ENCODE measurements at regions not wholly inside any gene's neighbourhood (a gene's known extent, or its start where the extent isn't known, plus 50 kb on each side); places are given as distances from the start of the nearest gene placed in this dataset.

DNA sequence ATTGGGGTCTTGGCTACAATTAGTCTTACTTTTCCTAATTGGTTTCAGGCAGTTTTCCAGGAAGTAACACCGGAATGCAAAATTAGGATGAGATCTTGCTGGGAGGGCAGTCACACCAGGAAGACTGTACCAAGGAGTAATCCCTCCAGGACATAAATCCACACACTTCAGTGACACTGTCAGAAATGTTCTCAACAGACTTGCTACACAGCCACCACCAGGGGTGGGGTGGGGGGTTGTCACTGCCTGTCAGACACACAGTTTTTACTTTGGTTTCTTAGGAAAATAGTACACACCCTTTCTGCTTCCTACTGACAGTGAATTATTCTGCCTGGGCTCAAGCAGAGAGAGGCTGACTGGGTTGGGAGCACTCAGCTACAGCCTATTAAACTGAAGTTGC is 102.9 kb upstream of the CCDC196 start:
- Histone ChIP-seq H3K4me2 (no peak overlapping the region), H4K20me1 (ENCODE audit: insufficient read depth) (no peaks in the 10 kb centered on the region), H3K27ac (ENCODE audit: low read depth in 2 of 2, low read length in 1 of 2) (no peak overlapping the region), H3K36me3 (replicated peaks in 1 of 2; ENCODE audit: control insufficient read depth in 1 of 2, insufficient read depth in 2 of 2, low read length in 1 of 2) (no peaks in the 10 kb centered on the region), H3K4me3 (ENCODE audit: low read depth in 2 of 2, low read length in 1 of 2) (no peak overlapping the region), H3F3A (replicated peaks; ENCODE audit: insufficient read depth) (no peaks in the 10 kb centered on the region), H3K27me3 (ENCODE audit: insufficient read depth) (no peaks in the 10 kb centered on the region), H2AFZ (ENCODE audit: low read depth) (no peak overlapping the region), H3K9ac (no peak overlapping the region), H3K4me1 (ENCODE audit: control insufficient read depth in 1 of 2, insufficient read depth in 2 of 2, low read depth in 1 of 2, low read length in 1 of 2) (peaks cover 0 to 7% of the 10 kb centered on the region in 2 experiments; a peak in 1 of 4 replicates), H3K9me3 (no peaks in the 10 kb centered on the region), H3K9me2 (no peaks in the 10 kb centered on the region), H3K79me2 (ENCODE audit: insufficient read depth) (no peaks in the 10 kb centered on the region)
- no peak for TF ChIP-seq ELF1 (IDR thresholded peaks at IDR 0.05)
- no peak for TF ChIP-seq RCOR1 (IDR thresholded peaks at IDR 0.05; ENCODE audit: low read length)
- TF ChIP-seq RXRA (IDR thresholded peaks at IDR 0.05; ENCODE audit: borderline replicate concordance, low read depth) = no peak
- no peak for TF ChIP-seq SIN3A (IDR thresholded peaks at IDR 0.05; ENCODE audit: borderline replicate concordance, low read depth, low read length)
- TF ChIP-seq TAF1 (IDR thresholded peaks at IDR 0.05; ENCODE audit: borderline replicate concordance, low read depth, low read length) = no peak
- no peak for TF ChIP-seq MXI1 (IDR thresholded peaks at IDR 0.05; ENCODE audit: low read depth, low read length)
- TF ChIP-seq GATA2 (CRISPR knock-in tag; IDR thresholded peaks at IDR 0.05) = no peak
- TF ChIP-seq, protein P1, sequence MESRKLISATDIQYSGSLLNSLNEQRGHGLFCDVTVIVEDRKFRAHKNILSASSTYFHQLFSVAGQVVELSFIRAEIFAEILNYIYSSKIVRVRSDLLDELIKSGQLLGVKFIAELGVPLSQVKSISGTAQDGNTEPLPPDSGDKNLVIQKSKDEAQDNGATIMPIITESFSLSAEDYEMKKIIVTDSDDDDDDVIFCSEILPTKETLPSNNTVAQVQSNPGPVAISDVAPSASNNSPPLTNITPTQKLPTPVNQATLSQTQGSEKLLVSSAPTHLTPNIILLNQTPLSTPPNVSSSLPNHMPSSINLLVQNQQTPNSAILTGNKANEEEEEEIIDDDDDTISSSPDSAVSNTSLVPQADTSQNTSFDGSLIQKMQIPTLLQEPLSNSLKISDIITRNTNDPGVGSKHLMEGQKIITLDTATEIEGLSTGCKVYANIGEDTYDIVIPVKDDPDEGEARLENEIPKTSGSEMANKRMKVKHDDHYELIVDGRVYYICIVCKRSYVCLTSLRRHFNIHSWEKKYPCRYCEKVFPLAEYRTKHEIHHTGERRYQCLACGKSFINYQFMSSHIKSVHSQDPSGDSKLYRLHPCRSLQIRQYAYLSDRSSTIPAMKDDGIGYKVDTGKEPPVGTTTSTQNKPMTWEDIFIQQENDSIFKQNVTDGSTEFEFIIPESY (IDR thresholded peaks at IDR 0.05; ENCODE audit: borderline replicate concordance, low read depth) = no peak
- TF ChIP-seq POLR2AphosphoS5 (IDR thresholded peaks at IDR 0.05; ENCODE audit: low read depth, low read length) = no peak
- TF ChIP-seq MEF2A (IDR thresholded peaks at IDR 0.05; ENCODE audit: borderline replicate concordance, low read depth) = no peak
- TF ChIP-seq, protein P2, sequence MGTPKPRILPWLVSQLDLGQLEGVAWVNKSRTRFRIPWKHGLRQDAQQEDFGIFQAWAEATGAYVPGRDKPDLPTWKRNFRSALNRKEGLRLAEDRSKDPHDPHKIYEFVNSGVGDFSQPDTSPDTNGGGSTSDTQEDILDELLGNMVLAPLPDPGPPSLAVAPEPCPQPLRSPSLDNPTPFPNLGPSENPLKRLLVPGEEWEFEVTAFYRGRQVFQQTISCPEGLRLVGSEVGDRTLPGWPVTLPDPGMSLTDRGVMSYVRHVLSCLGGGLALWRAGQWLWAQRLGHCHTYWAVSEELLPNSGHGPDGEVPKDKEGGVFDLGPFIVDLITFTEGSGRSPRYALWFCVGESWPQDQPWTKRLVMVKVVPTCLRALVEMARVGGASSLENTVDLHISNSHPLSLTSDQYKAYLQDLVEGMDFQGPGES (IDR thresholded peaks at IDR 0.05; ENCODE audit: low read depth, low read length) = no peak
- CTCF ChIA-PET = interaction anchor here (1.1 kb wide), 1 partner anchor 24 kb away, joined by 3 read pairs; no protein-coding TSS in a partner anchor
- no peak for DNase-seq
- POLR2A ChIA-PET = no interaction called here
- WGBS (ENCODE audit: low lambda C conversion rate) = 38% methylated on average over 1 of the region's 1 CpG

DNA sequence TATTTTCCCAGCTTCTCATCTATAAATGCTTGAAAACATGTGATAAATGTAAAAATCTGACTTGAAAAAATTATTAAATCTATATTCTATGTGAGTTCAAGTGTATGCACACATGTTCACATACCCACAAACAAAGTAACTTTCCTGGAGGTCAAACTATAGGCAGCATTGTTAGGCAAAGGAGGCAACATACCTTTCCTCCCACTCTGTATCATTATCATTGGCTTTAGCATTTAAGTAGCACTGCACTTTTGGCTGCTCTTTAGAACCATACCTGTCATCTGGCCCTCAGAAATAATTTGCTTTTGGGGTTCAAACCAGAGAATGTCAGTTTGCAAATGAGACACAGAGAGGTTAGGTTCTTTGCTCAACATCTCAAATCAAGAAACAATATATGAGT is 102.4 kb upstream of the CCDC196 start:
- H3K4me3 ChIP-seq (ENCODE audit: low read depth in 2 of 2, low read length in 1 of 2) = no peak overlapping the region
- H3K36me3 ChIP-seq (replicated peaks in 1 of 2; ENCODE audit: control insufficient read depth in 1 of 2, insufficient read depth in 2 of 2, low read length in 1 of 2) = no peaks in the 10 kb centered on the region
- no peak overlapping the region for H3K27ac ChIP-seq (ENCODE audit: low read depth in 2 of 2, low read length in 1 of 2)
- H3K4me2 ChIP-seq = no peak overlapping the region
- no peaks in the 10 kb centered on the region for H3K9me3 ChIP-seq
- CTCF ChIA-PET = interaction anchor here (1.1 kb wide), 1 partner anchor 24 kb away, joined by 3 read pairs; no protein-coding TSS in a partner anchor
- H3K9me2 ChIP-seq = no peaks in the 10 kb centered on the region
- H3K9ac ChIP-seq = no peak overlapping the region
- H3F3A ChIP-seq (replicated peaks; ENCODE audit: insufficient read depth) = no peaks in the 10 kb centered on the region
- H4K20me1 ChIP-seq (ENCODE audit: insufficient read depth) = no peaks in the 10 kb centered on the region
- no peak for DNase-seq
- no peaks in the 10 kb centered on the region for H3K27me3 ChIP-seq (ENCODE audit: insufficient read depth)
- H3K79me2 ChIP-seq (ENCODE audit: insufficient read depth) = no peaks in the 10 kb centered on the region
- no peak overlapping the region for H2AFZ ChIP-seq (ENCODE audit: low read depth)
- POLR2A ChIA-PET = no interaction called here
- H3K4me1 ChIP-seq (ENCODE audit: control insufficient read depth in 1 of 2, insufficient read depth in 2 of 2, low read depth in 1 of 2, low read length in 1 of 2) = peaks cover 0 to 7% of the 10 kb centered on the region in 2 experiments; a peak in 1 of 4 replicates
- TF ChIP-seq FOSL2 (IDR thresholded peaks at IDR 0.05; ENCODE audit: borderline replicate concordance, low read depth) (no peak), POLR2AphosphoS5 (IDR thresholded peaks at IDR 0.05; ENCODE audit: low read depth, low read length) (no peak), TEAD4 (IDR thresholded peaks at IDR 0.05; ENCODE audit: borderline replicate concordance, insufficient read depth) (no peak), NFIC (IDR thresholded peaks at IDR 0.05; ENCODE audit: borderline replicate concordance) (no peak), RCOR1 (IDR thresholded peaks at IDR 0.05; ENCODE audit: low read length) (no peak), EP300 (IDR thresholded peaks at IDR 0.05; ENCODE audit: borderline replicate concordance in 1 of 2, low read depth in 1 of 2, low read length in 1 of 2) (no peak), MEF2A (IDR thresholded peaks at IDR 0.05; ENCODE audit: borderline replicate concordance, low read depth) (no peak), GATA2 (CRISPR knock-in tag; IDR thresholded peaks at IDR 0.05) (no peak), RFX5 (IDR thresholded peaks at IDR 0.05; ENCODE audit: low read length) (no peak), RAD21 (IDR thresholded peaks at IDR 0.05; ENCODE audit: low read length) (no peak), FOXM1 (IDR thresholded peaks at IDR 0.05; ENCODE audit: low read depth) (no peak)
- TF ChIP-seq, protein P3, sequence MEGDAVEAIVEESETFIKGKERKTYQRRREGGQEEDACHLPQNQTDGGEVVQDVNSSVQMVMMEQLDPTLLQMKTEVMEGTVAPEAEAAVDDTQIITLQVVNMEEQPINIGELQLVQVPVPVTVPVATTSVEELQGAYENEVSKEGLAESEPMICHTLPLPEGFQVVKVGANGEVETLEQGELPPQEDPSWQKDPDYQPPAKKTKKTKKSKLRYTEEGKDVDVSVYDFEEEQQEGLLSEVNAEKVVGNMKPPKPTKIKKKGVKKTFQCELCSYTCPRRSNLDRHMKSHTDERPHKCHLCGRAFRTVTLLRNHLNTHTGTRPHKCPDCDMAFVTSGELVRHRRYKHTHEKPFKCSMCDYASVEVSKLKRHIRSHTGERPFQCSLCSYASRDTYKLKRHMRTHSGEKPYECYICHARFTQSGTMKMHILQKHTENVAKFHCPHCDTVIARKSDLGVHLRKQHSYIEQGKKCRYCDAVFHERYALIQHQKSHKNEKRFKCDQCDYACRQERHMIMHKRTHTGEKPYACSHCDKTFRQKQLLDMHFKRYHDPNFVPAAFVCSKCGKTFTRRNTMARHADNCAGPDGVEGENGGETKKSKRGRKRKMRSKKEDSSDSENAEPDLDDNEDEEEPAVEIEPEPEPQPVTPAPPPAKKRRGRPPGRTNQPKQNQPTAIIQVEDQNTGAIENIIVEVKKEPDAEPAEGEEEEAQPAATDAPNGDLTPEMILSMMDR (IDR thresholded peaks at IDR 0.05) = no peak
- TF ChIP-seq, protein P1 (IDR thresholded peaks at IDR 0.05; ENCODE audit: borderline replicate concordance, low read depth) = no peak

Data from SK-N-SH (cell line).